ENCODE measurements at regions not wholly inside any gene's neighbourhood (a gene's known extent, or its start where the extent isn't known, plus 50 kb on each side); places are given as distances from the start of the nearest gene placed in this dataset.

DNA sequence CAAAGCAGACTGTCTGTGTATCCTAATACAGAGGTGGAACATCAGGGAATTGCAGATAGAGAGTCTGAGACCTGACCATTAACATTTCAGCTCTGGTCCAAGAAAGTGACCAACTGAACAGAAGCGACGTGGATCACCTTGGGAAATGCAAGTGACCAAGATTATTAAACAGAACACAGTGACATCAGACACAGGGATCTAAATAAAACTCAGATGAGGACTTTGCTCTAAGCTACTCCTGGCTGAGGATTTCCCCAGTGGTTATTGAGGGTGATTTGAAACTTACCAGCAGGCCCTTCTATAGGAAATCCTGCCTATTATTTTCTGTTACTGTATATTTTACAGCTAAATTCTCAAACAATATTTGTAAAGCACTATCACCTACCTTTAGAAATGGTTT, 436.0 kb downstream of the TMEM38B start:
- TF ChIP-seq CTCF (IDR thresholded peaks at IDR 0.05): no peak
- peaks cover 8% of the 10 kb centered on the region for H3K9me3 Mint-ChIP-seq (ENCODE audit: unreplicated experiment)
- H3K4me1 Mint-ChIP-seq (ENCODE audit: unreplicated experiment): no peaks in the 10 kb centered on the region
- no peak for DNase-seq (ENCODE audit: extremely low spot score, unreplicated experiment)
- H3K4me3 Mint-ChIP-seq (ENCODE audit: unreplicated experiment): no peak overlapping the region
- no peak overlapping the region for H3K27ac Mint-ChIP-seq (ENCODE audit: unreplicated experiment)
- no peaks in the 10 kb centered on the region for H3K36me3 Mint-ChIP-seq (ENCODE audit: unreplicated experiment)
- no peaks in the 10 kb centered on the region for H3K27me3 Mint-ChIP-seq (ENCODE audit: unreplicated experiment)

DNA sequence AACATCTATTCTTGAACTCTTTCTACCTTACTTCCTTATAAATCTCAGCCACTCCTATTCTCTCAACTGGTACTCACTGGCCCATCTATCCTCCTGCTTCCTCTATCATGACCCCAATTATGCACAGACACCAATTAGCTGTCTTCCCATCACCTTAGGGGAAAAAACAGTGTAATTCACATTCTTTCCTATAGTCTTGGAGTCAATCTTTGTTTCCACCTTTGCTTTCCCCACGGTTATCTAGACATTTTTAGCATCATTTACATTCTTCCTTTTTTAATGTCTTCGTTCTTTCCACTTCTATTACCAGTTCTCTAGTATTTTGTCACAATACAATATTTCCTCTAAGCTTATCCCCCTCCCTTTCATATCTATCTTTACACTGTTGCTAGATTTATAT, 449.4 kb downstream of the TMEM38B start:
- no peak for DNase-seq (ENCODE audit: extremely low spot score, unreplicated experiment)
- Mint-ChIP-seq H3K4me3 (ENCODE audit: unreplicated experiment) (no peak overlapping the region), H3K27ac (ENCODE audit: unreplicated experiment) (no peak overlapping the region), H3K36me3 (ENCODE audit: unreplicated experiment) (no peaks in the 10 kb centered on the region), H3K27me3 (ENCODE audit: unreplicated experiment) (peaks cover 10% of the 10 kb centered on the region), H3K9me3 (ENCODE audit: unreplicated experiment) (no peaks in the 10 kb centered on the region), H3K4me1 (ENCODE audit: unreplicated experiment) (no peaks in the 10 kb centered on the region)
- no peak for TF ChIP-seq CTCF (IDR thresholded peaks at IDR 0.05)

GRCh38 chr9:106146066-106146840, 451.9 kb downstream of the TMEM38B start:
- Mint-ChIP-seq H3K27me3 (ENCODE audit: unreplicated experiment) (peaks cover 10% of the 10 kb centered on the region), H3K36me3 (ENCODE audit: unreplicated experiment) (no peaks in the 10 kb centered on the region), H3K9me3 (ENCODE audit: unreplicated experiment) (no peaks in the 10 kb centered on the region), H3K4me1 (ENCODE audit: unreplicated experiment) (no peaks in the 10 kb centered on the region), H3K4me3 (ENCODE audit: unreplicated experiment) (no peak overlapping the region), H3K27ac (ENCODE audit: unreplicated experiment) (no peak overlapping the region)
- no peak for TF ChIP-seq CTCF (IDR thresholded peaks at IDR 0.05)
- DNase-seq (ENCODE audit: extremely low spot score, unreplicated experiment): no peak

- Mint-ChIP-seq H3K4me3 (ENCODE audit: unreplicated experiment) (no peak overlapping the region), H3K4me1 (ENCODE audit: unreplicated experiment) (no peaks in the 10 kb centered on the region), H3K9me3 (ENCODE audit: unreplicated experiment) (no peaks in the 10 kb centered on the region), H3K36me3 (ENCODE audit: unreplicated experiment) (no peaks in the 10 kb centered on the region), H3K27me3 (ENCODE audit: unreplicated experiment) (peaks cover 9% of the 10 kb centered on the region), H3K27ac (ENCODE audit: unreplicated experiment) (no peak overlapping the region)
- DNase-seq (ENCODE audit: extremely low spot score, unreplicated experiment): no peak
- TF ChIP-seq CTCF (IDR thresholded peaks at IDR 0.05): no peak
These were observed 452.5 kb downstream of the TMEM38B start for GRCh38 chr9:106146886-106147285.

DNA sequence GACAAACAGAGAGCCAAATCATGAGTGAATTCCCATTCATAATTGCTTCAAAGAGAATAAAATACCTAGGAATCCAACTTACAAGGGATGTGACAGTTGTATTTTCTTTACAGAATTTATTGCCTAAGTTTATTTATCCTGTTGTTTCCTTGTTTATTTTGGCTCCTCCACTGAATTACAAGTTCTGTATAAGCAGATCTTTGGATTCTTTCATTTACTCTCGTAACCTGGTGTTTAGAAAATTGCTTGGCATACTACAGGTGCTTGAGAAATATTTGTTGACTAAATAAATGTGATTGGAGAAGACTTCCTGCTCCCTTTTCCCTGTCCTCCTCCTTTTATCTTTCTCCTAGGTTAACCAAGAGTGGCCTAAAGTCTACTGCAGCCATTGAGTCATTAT, 455.6 kb downstream of the TMEM38B start:
- no peaks in the 10 kb centered on the region for H3K36me3 Mint-ChIP-seq (ENCODE audit: unreplicated experiment)
- TF ChIP-seq CTCF (IDR thresholded peaks at IDR 0.05): no peak
- no peaks in the 10 kb centered on the region for H3K4me1 Mint-ChIP-seq (ENCODE audit: unreplicated experiment)
- no peak overlapping the region for H3K4me3 Mint-ChIP-seq (ENCODE audit: unreplicated experiment)
- H3K27ac Mint-ChIP-seq (ENCODE audit: unreplicated experiment): no peak overlapping the region
- H3K9me3 Mint-ChIP-seq (ENCODE audit: unreplicated experiment): no peaks in the 10 kb centered on the region
- no peaks in the 10 kb centered on the region for H3K27me3 Mint-ChIP-seq (ENCODE audit: unreplicated experiment)
- no peak for DNase-seq (ENCODE audit: extremely low spot score, unreplicated experiment)

Measured in osteocyte (in vitro differentiated cells).